Duodenal mucosa (tissue), 2 donors: ENCODE measurements at regions not wholly inside any gene's neighbourhood (a gene's known extent, or its start where the extent isn't known, plus 50 kb on each side); places are given as distances from the start of the nearest gene placed in this dataset.

Experiments used
- H3K27ac ChIP-seq: one replicate; pipeline ENCODE4 v1.7.0; 2013; ENCODE audit warnings: low read depth, low read length
- H3K27me3 ChIP-seq, 2 donors: one replicate each; pipeline ENCODE4 v1.7.0; 2013; ENCODE audit warnings: low read length in 2 of 2, control low read depth in 1 of 2; ENCODE audit not compliant: insufficient read depth in 2 of 2, control insufficient read depth in 1 of 2
- H3K36me3 ChIP-seq, 2 donors: one replicate each; pipeline ENCODE4 v1.7.0; 2013; ENCODE audit warnings: low read length in 2 of 2, control low read depth in 1 of 2; ENCODE audit not compliant: insufficient read depth in 2 of 2, control insufficient read depth in 1 of 2
- H3K4me1 ChIP-seq, 2 donors: one replicate each; pipeline ENCODE4 v1.7.0; 2013; ENCODE audit warnings: low read length in 2 of 2, control low read depth in 1 of 2; ENCODE audit not compliant: insufficient read depth in 2 of 2, control insufficient read depth in 1 of 2
- H3K4me3 ChIP-seq, 2 donors: one replicate each; pipeline ENCODE4 v1.7.0; 2013; ENCODE audit warnings: low read length in 2 of 2, low read depth in 1 of 2
- H3K9ac ChIP-seq, 2 donors: one replicate each; pipeline ENCODE4 v1.7.0; 2013; ENCODE audit warnings: low read length in 2 of 2, low read depth in 1 of 2
- H3K9me3 ChIP-seq, 2 donors: one replicate each; pipeline ENCODE4 v1.7.0; 2013; ENCODE audit warnings: low read length in 2 of 2, control low read depth in 1 of 2; ENCODE audit not compliant: control insufficient read depth in 1 of 2

- Histone ChIP-seq H3K9ac (no peak overlapping the region), H3K4me3 (no peak overlapping the region), H3K36me3 (no peaks in the 10 kb centered on the region), H3K27me3 (no peaks in the 10 kb centered on the region), H3K9me3 (no peaks in the 10 kb centered on the region), H3K27ac (no peak overlapping the region), H3K4me1 (no peaks in the 10 kb centered on the region)
These were observed 249.3 kb upstream of the APCDD1 start for GRCh38 chr18:10205151-10205550.

DNA sequence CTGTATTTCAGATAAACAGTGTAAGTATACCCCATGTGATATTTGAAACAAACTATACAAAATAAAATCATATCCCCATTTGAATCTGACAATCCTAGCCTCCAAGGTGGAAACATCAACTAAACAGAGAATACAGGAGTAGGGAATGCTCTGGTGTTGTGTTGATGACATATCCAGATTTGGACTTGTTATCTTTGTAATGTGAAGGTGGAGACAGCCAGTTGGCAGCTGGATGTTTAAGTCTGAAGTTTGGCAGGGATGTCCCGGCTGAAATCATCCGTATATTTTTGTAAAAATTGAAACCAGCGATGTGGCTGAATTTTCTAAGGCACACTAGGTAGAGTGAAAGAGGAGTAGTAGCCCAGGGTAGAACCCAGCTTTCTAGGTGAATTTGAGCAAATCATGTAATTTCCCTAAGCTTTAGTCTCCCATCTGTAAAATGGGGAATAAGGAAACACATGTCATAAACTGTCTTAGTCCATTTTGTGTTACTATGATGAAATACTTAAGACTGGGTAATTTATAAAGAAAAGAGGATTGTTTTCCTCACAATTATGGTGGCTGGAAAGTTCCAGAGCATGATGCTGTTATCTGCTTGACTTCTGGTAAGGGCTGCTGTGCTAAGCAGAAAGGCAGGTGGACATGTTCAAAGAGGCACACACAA lies 246.6 kb upstream of the APCDD1 start:
- no peak overlapping the region for H3K27ac ChIP-seq
- no peaks in the 10 kb centered on the region for H3K4me1 ChIP-seq
- no peaks in the 10 kb centered on the region for H3K9me3 ChIP-seq
- no peaks in the 10 kb centered on the region for H3K36me3 ChIP-seq
- H3K4me3 ChIP-seq, result no peak overlapping the region
- H3K9ac ChIP-seq, result no peak overlapping the region
- no peaks in the 10 kb centered on the region for H3K27me3 ChIP-seq

DNA sequence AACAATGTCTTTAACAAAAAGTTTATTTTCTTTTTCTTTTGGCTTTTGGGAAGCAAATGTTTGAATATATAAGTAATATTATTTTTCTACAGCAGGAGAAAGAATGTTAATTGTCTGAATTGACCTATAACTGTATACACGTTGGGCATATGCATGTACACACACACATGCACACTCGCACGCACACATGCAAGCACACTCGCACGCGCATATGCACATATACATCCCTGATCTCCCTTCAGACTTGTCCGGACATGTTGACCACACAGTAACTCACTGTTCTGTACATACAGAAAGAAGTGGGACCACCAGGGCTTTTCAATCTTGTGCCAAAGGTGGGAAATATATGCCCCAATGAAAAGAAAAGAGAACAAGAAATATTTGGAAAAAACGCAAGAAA lies 245.1 kb upstream of the APCDD1 start:
- Histone ChIP-seq H3K4me1 (peaks cover 0 to 3% of the 10 kb centered on the region in 2 donors), H3K9ac (no peak overlapping the region), H3K9me3 (no peaks in the 10 kb centered on the region), H3K4me3 (no peak overlapping the region), H3K27ac (no peak overlapping the region), H3K36me3 (no peaks in the 10 kb centered on the region), H3K27me3 (no peaks in the 10 kb centered on the region)

DNA sequence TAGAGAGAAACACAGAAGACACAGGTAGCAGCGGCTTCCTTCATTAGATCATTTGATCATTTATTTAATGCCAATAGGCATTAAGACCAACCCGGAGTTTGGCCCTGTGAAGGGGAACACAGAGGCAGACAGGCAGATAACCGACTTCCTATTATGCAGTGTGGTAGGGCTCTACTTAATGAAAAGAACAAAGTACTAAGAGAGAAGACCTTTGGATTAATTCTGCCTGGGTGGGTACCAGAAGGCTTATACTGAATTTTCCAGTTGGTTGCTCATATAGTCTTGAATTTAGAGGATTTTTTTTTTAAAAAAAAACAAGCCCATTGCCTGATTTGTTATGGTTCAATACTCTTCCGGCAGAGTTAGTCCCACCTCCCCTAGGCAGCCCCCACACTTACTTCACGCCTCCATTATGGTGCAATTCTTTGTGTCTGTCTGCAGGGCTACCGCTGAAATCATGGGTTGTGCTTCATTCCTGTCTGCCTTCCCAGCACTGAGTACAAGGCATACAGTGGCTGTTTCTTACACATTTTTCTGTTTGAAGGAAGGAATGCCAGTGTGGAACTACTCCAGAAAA lies 244.3 kb upstream of the APCDD1 start:
- no peak overlapping the region for H3K9ac ChIP-seq
- H3K27me3 ChIP-seq, result no peaks in the 10 kb centered on the region

GRCh38 chr18:10213526-10213925 lies 240.9 kb upstream of the APCDD1 start:
- Histone ChIP-seq H3K9ac (no peak overlapping the region), H3K27me3 (no peaks in the 10 kb centered on the region), H3K27ac (no peak overlapping the region)

More for the DNA sequence above, 244.3 kb upstream of the APCDD1 start:
- Histone ChIP-seq H3K36me3 (no peaks in the 10 kb centered on the region), H3K27ac (no peak overlapping the region), H3K4me3 (no peak overlapping the region), H3K4me1 (peaks cover 0 to 3% of the 10 kb centered on the region in 2 donors), H3K9me3 (no peaks in the 10 kb centered on the region)

DNA sequence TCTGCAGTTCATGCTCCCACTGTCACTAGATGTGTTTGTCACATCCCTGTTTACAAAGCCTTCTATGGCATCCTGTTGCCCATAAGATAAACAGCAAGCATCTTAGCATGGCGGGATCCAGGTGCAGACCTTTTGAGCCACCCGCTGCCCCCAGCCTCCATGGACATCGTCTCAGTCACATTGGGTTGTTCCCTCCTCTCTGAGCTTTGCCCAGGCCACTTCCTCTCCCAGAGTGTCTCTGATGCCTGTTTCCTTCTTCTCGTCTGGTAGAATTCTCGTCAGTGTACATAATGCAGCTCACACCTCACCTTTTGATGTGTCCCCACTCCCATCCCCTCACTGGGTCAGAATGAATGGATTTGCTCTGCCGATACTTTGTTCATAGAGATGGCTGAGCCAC lies 239.0 kb upstream of the APCDD1 start:
- Histone ChIP-seq H3K27ac (no peak overlapping the region), H3K4me1 (peaks cover 0 to 3% of the 10 kb centered on the region in 2 donors), H3K36me3 (no peaks in the 10 kb centered on the region), H3K4me3 (no peak overlapping the region), H3K9ac (no peak overlapping the region), H3K9me3 (no peaks in the 10 kb centered on the region), H3K27me3 (no peaks in the 10 kb centered on the region)

More at GRCh38 chr18:10213526-10213925, 240.9 kb upstream of the APCDD1 start:
- no peaks in the 10 kb centered on the region for H3K36me3 ChIP-seq
- no peaks in the 10 kb centered on the region for H3K9me3 ChIP-seq
- peaks cover 0 to 3% of the 10 kb centered on the region in 2 donors for H3K4me1 ChIP-seq
- H3K4me3 ChIP-seq, result no peak overlapping the region

GRCh38 chr18:10216791-10217190 lies 237.6 kb upstream of the APCDD1 start:
- no peak overlapping the region for H3K9ac ChIP-seq

DNA sequence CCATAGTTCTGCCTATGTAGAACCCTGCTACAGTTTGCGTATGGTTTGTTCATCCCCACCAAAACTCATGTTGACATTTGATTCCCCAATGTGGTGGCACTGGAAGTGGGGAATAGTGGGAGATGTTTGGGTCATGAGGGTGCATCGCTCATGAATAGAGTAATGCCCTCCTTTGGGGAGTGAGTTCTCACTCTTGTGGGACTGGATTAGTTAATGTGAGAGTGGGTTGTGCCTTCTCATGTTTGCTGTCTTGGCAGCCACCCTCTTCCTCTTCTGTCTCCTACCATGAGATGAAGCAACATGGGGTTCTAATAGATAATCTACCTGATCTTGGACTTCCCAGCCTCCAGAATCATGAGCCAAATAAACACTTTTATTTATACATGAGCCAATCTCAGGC lies 237.2 kb upstream of the APCDD1 start:
- Histone ChIP-seq H3K9me3 (no peaks in the 10 kb centered on the region), H3K36me3 (no peaks in the 10 kb centered on the region), H3K9ac (no peak overlapping the region), H3K4me3 (no peak overlapping the region), H3K27ac (no peak overlapping the region), H3K4me1 (peaks cover 0 to 3% of the 10 kb centered on the region in 2 donors), H3K27me3 (no peaks in the 10 kb centered on the region)

More at GRCh38 chr18:10216791-10217190, 237.6 kb upstream of the APCDD1 start:
- Histone ChIP-seq H3K27ac (no peak overlapping the region), H3K4me1 (peaks cover 0 to 3% of the 10 kb centered on the region in 2 donors), H3K36me3 (no peaks in the 10 kb centered on the region), H3K4me3 (no peak overlapping the region), H3K27me3 (no peaks in the 10 kb centered on the region), H3K9me3 (no peaks in the 10 kb centered on the region)

DNA sequence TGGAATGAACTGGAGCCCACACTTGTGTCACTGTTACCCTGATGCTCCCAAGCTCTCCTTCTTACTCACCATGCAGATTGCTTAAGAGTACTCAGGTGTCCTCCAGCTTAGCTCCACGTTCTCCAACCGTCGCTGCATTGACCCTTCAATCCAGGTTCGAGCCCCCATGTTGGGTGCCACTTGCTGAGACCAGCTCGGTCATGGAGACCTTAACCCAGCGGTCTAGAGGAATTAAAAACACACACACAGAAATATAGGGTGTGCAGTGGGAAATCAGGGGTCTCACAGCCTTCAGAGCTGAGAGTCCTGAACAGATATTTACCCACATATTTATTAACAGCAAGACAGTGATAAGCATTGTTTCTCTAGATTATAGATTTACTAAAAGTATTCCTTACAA lies 229.1 kb upstream of the APCDD1 start:
- Histone ChIP-seq H3K9ac (no peak overlapping the region), H3K4me3 (no peak overlapping the region), H3K9me3 (peaks cover 3 to 5% of the 10 kb centered on the region in 2 donors), H3K36me3 (no peaks in the 10 kb centered on the region), H3K4me1 (no peaks in the 10 kb centered on the region), H3K27me3 (no peaks in the 10 kb centered on the region), H3K27ac (no peak overlapping the region)

DNA sequence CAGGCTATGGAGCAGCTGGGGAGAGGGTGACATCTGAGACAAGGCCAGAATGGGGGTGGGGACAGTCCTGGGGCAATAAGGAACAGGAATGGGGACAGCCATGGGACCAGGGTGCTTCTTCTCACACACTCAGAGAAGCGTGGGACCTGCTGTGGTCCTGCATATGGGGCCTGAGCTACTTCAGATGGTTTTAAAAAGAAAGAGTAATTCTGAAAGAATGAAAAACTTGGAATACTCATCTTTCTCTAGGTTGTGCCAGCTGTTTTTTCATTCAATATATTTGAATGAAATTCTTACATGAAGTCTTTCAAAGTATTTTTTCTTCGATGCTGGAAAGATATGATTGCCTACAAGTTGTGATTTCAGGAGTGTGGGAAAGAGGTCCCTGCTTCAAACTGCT lies 227.5 kb upstream of the APCDD1 start:
- H3K27me3 ChIP-seq, result no peaks in the 10 kb centered on the region
- peaks cover 3 to 5% of the 10 kb centered on the region in 2 donors for H3K9me3 ChIP-seq
- H3K4me3 ChIP-seq, result no peak overlapping the region
- no peak overlapping the region for H3K27ac ChIP-seq
- H3K36me3 ChIP-seq, result no peaks in the 10 kb centered on the region
- no peaks in the 10 kb centered on the region for H3K4me1 ChIP-seq
- no peak overlapping the region for H3K9ac ChIP-seq
